Skin epidermis (tissue), 12 donors: ENCODE measurements at regions not wholly inside any gene's neighbourhood (a gene's known extent, or its start where the extent isn't known, plus 50 kb on each side); places are given as distances from the start of the nearest gene placed in this dataset.

Source experiments
- H3K27ac ChIP-seq, 21 experiments: fragments of 200-600 bp; sonication (generic) in 11 of 21; one replicate each; pipeline ENCODE4 v1.5.0; 2020; ENCODE audit warnings: mild to moderate bottlenecking in 3 of 21, inconsistent platforms in 2 of 21, moderate library complexity in 2 of 21
- H3K4me3 ChIP-seq, 7 experiments: fragments of 200-600 bp; sonication (generic) in 2 of 7; one replicate each; pipeline ENCODE4 v1.5.0; 2020; ENCODE audit warnings: inconsistent platforms in 2 of 7, mild to moderate bottlenecking in 2 of 7, moderate library complexity in 1 of 7

DNA sequence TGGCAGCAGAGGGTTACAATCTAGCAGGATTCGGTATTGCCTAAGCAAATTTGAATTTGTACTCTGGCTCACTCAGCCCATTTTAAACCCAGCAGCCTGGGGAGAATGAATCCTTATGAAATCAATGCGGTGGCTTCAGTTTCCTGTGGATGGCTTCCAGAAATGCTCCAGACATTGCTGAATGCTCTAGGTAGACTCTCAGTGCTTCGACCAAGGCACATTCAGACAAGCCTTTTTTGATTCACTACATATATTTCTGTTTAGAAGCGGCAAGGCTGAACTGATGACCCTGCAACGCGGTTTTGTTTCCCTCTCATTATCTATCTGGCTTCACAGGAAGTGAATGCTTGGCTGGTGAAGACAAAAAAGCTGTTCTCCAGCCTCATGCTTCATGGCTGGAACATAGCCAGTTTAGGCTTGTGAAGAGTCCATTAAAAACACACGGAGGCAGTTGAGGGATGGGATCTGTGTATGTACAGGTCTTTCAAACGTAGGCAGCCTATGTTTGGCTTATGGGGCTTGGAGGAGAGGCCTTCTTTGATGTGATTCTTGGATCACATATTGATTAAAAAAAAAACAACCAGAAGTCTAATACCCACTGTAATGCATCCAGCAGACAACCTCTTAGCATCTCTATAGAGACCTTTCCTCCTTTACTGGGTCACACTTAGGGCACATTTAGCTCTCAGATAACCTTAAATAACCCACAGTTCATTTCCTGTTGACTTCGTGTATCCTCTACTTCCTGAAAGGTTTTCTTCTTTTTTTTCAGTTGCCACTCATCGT, 400.2 kb upstream of the TBL1XR1 start:
- H3K4me3 ChIP-seq: no peak overlapping the region
- H3K27ac ChIP-seq: peak overlapping the region; percentile 17 to 86 (median 73)

DNA sequence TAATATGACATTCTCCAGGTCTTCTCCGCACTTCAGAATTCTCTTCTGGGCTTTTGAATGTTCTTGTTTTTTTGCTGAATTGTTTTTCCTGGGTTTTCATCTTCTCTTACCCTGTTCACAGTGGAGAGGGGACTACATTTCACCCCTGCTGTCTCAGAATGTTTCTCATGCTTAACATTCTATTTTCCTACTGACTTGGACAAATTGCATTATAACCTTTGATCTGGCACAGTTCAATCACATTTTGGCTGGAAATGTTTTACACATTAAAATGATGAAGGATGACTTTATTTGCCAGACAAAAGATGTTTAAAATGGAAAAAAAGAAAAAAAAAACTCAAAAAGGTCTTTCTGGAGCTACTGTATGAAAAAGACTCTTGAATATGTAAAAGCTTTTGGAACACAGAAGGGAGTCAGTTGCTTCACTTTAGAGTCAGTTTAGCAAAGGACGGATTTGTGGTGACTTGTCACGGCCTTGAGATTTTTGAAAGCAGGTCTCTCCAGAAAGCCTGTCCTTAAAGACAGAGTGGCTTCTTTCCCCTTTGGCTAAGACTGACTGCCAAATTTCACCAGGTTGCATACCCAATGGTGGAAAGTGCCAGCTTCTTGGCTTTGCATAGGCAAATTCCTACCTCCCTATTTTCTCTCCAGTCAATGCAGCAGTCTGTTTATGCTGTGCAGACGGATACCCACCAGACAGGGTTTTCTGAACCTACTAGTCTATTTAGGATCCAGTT, 401.0 kb upstream of the TBL1XR1 start:
- Histone ChIP-seq H3K27ac (peak overlapping the region in 20 of 21 experiments; percentile 17 to 86 (median 74)), H3K4me3 (no peak overlapping the region)

- Histone ChIP-seq H3K4me3 (no peak overlapping the region), H3K27ac (peak overlapping the region in 10 of 21 experiments; percentile 33 to 86 (median 80))
These were observed 402.0 kb upstream of the TBL1XR1 start for GRCh38 chr3:177599326-177599725.

DNA sequence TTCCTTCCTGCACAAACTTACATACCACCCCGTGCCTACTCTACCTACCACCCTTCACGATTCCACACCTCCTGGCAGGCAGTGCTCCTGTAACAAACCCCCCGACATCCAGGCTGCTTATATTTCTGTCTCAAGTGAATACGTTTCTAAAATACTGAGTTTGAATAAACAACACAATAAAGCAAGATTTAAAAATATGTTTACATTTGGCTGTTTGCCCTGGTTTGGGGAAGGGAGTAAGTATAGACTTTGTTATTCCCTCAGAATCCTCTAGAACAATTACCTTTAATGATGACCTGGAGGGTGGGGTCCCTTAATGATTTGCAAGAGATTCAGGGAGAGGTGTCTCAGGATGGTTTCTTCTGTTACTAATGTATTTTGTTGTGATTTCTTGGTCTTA, 402.6 kb upstream of the TBL1XR1 start:
- Histone ChIP-seq H3K4me3 (no peak overlapping the region), H3K27ac (peak overlapping the region in 9 of 21 experiments; percentile 7 to 86 (median 48))

GRCh38 chr3:177600411-177600810, 403.1 kb upstream of the TBL1XR1 start:
- H3K27ac ChIP-seq: peak overlapping the region in 3 of 21 experiments; percentile 26 to 54 (median 26)
- H3K4me3 ChIP-seq: no peak overlapping the region

DNA sequence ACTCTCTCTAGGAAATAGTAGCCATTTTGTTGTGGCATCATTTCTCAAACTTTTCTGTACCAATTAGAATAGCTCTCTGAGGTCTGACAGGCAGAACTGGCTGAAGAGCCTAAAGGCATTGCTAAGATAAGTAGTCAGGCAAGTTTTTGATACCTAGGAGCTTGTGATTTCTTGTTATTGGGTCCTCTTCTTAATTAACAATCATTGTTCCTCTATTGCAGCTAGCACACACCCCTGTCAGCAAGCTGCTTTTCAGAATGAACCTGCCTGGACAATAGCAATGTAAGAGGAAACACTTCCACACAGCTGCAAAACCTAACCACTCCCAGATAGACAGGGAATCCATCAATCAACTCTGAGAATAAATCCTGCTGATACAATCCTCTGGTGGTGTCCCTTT, 403.9 kb upstream of the TBL1XR1 start:
- H3K27ac ChIP-seq: peak overlapping the region in 5 of 21 experiments; percentile 26 to 60 (median 47)

DNA sequence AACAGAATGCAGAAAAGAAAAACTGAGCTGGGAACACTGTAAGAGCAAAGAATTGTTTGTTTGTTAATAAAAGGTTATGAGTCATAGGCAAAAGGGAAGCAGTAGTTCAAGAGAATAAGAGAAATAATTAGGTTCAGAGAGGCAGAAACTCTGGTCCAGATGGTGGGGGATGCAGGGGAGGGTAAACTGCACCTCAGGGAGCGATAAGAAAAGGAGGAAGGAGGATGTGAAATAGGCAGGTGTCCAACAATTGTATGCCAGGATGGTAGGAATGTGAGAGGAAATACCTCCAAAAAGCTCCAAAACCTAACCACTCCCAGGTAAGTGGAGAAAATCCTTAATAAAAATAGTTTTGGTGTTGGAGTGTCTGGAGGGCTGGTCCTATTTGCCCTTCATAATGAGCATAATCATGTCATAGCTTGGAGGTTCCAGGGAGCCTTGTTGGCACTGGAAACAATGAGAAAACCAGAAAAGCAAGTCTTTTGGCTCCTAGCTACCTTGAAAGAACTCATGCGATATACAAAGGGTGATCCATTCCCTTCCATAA, 405.4 kb upstream of the TBL1XR1 start:
- Histone ChIP-seq H3K4me3 (no peak overlapping the region), H3K27ac (peak overlapping the region in 11 of 21 experiments; percentile 10 to 60 (median 49))

More for the DNA sequence above, 403.9 kb upstream of the TBL1XR1 start:
- no peak overlapping the region for H3K4me3 ChIP-seq

GRCh38 chr3:177603148-177603603, 405.9 kb upstream of the TBL1XR1 start:
- Histone ChIP-seq H3K4me3 (no peak overlapping the region), H3K27ac (peak overlapping the region in 10 of 21 experiments; percentile 10 to 60 (median 48))

DNA sequence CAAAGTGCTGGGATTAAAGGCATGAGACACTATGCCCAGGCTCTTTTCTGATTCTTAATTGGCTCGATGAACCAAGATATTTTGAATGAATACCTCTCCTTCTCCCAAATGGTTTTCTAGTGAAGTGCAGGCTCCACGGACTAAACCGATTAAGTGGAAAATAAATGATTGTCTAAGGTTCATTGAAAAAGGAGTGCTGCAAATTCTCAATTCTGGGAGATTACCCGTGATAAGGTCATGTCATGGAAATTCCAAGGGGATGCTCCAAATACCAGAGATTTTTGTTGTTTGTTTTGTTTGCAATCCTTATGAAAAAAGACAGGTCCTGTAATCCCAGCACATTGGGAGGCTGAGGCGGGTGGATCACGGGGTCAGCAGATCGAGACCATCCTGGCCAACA, 406.9 kb upstream of the TBL1XR1 start:
- Histone ChIP-seq H3K4me3 (no peak overlapping the region), H3K27ac (no peak overlapping the region)

DNA sequence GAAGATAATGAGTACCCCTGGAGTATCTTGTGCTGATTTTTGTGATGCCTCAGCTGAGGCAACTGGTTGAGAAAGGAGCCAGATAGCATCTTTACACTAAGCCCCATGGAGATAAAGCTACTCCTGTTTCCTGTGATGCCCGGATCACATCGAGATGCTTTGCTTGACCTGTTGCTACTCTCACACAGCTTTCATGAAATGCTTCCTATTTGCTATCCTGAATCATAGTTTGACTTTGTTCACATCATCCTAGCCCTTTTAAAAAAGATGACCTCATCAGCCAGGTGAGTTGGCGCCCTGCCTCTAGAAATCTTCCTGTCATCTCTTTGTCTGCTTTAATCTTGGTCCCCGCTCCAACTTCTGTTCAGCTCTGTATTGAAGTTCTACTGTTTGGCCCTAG, 409.6 kb upstream of the TBL1XR1 start:
- H3K4me3 ChIP-seq: no peak overlapping the region
- H3K27ac ChIP-seq: peak overlapping the region in 3 of 21 experiments; percentile 3 to 35 (median 3)

DNA sequence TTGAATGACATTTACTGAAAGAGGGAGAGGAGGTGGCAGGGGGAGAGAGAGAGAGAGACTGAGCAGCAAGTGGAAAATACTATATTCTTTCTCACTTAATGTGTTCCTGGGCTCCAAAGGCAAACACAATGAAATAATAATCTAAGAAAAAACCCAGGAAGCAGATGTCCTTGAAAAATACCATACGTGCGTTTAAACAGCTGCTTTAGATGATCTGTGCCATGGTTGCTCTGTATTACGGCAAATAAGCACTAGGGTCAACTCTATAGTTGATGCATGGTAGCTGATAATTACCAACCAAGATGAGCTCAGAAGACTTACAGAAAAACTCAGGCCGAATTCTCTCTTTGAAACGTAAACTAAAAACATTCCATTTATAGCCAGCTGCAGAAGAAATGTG, 410.3 kb upstream of the TBL1XR1 start:
- peak overlapping the region in 1 of 21 experiments; percentile 3 for H3K27ac ChIP-seq
- no peak overlapping the region for H3K4me3 ChIP-seq

GRCh38 chr3:177608443-177608842, 411.2 kb upstream of the TBL1XR1 start:
- Histone ChIP-seq H3K4me3 (no peak overlapping the region), H3K27ac (no peak overlapping the region)

GRCh38 chr3:177609613-177610012, 412.3 kb upstream of the TBL1XR1 start:
- no peak overlapping the region for H3K4me3 ChIP-seq
- no peak overlapping the region for H3K27ac ChIP-seq

DNA sequence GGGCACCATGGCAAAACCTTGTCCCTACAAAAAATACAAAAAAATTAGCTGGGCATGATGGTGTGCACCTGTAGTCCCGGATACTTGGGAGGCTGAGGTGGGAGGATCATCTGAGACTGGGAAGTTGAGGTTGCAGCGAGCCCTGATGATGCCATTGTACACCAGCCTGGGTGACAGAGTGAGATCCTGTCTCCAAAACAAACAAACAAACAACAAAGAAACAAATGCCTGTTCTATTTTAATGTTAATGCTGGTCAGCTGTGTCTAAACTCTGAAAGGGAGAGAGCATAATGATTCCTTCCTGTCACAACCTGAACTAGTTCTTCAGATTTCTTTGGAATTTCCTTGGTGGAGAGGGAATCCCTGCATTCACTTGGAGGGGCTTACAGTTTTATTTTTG, 413.0 kb upstream of the TBL1XR1 start:
- H3K27ac ChIP-seq: no peak overlapping the region
- no peak overlapping the region for H3K4me3 ChIP-seq

DNA sequence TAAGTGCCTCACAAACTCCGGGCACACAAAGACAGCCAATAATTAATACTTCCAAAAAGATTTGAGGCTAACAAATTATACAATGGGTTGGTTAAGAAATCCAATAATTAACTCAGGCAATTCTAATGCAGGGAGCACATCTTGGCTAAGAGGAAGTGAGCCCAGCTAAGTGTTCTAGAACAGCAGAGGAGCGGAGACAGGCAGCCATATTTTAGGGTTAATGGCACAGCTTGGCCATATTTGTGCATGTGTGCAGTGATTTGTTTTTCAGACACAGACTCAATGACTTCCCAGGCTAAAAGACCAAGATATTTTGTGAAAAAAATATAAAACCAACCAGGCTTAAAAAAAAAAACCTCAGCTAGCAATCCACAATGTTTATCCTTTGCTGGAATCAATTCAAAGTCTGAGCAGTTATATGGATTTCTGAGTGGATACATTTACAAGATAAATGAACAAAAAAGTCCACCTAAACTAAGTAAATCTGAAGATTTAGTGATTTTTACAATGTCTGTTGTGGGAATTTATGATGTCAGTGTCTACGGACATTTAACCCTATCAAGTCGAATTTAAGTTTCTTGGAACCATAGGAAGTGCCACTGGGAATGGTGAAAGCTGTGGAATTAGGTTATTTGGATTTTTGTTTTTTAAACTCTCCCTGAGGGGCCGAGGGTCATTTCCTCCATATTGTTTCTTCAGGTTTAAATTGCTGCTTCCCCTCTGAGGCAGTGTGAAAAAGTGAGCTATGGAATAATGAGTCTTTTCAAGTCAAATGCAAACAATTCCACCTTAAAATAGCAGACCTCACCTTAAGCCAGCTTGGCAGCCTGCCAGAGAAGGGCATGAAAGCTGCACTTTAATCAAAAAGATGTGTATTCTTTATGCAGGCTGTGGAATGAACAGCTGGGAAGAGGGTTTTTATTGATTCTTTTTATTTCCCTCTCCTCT, 413.7 kb upstream of the TBL1XR1 start:
- no peak overlapping the region for H3K4me3 ChIP-seq
- H3K27ac ChIP-seq: peak overlapping the region in 1 of 21 experiments; percentile 6

DNA sequence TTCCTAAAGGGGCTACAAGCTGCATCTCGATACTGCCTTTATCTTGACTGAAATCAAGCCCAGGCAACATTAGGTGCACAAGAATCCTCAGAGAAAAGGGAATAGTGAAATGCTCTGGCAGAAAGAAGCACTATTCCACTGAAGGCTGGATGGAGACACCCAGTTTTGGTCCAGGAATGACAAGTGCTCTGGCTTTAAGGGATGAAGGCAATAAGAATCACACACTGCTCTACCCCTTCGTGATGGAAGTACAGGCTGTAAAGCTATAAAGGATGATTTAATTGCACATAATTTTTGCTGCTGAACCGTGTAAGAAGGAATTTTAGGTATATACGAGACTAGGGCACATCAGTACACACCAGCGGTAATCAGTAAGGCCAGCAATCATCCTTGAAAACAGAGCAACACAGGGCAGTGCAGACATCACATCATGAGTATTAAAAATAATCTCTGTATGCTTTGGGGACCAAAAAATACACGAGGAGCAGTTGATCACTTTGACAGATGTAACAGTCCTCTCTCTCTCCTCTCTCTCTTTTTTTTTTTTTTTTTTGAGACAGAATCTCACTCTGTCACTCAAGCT, 414.6 kb upstream of the TBL1XR1 start:
- no peak overlapping the region for H3K27ac ChIP-seq

DNA sequence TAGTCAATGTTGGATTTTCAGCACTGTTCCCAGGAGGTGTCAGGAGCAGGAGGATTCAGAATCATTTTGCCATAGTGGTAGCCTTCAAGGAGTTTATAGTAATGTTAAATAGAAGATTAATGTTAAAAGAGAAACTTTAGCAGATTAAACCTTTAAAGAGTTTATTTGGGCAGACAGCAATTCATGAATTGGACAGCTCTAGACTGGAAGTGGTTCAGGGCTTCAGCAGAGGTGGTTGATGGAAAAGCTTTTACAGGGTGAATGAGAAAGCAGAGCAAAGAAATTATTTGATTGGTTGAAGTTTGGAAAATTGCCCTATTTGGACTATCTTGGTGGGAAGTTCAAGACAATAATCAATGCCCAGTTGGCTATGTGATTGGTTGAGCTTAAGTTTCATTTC, 416.6 kb upstream of the TBL1XR1 start:
- no peak overlapping the region for H3K27ac ChIP-seq
- no peak overlapping the region for H3K4me3 ChIP-seq

More for the DNA sequence above, 414.6 kb upstream of the TBL1XR1 start:
- H3K4me3 ChIP-seq: no peak overlapping the region

- Histone ChIP-seq H3K4me3 (no peak overlapping the region), H3K27ac (peak overlapping the region in 1 of 21 experiments; percentile 6)
These were observed 417.7 kb upstream of the TBL1XR1 start for GRCh38 chr3:177615015-177615414.
